Panc1 (cell line): ENCODE measurements at regions not wholly inside any gene's neighbourhood (a gene's known extent, or its start where the extent isn't known, plus 50 kb on each side); places are given as distances from the start of the nearest gene placed in this dataset.
"Not testable (repeated sequence)": the region's sequence is repeated elsewhere in the genome, so short reads cannot be mapped to it uniquely, and the experiment has no call there.

Experiments used
- POLR2AphosphoS5 ChIP-seq: IDR thresholded peaks from 2 replicates; pipeline ENCODE4 v1.6.1; 2012; ENCODE audit warnings: mild to moderate bottlenecking, low read depth, low read length, moderate library complexity
- SIN3A ChIP-seq: IDR thresholded peaks from 2 replicates; pipeline ENCODE4 v1.6.1; 2012; ENCODE audit warnings: low read depth, mild to moderate bottlenecking, low read length, moderate library complexity, borderline replicate concordance; ENCODE audit not compliant: insufficient read depth
- TCF7L2 ChIP-seq: IDR thresholded peaks from 2 replicates; pipeline ENCODE4 v1.6.1; 2011; ENCODE audit warnings: mild to moderate bottlenecking, low read depth, low read length, inconsistent platforms
- TF ChIP-seq, protein P1 (sequence below): fragments of 450-650 bp; IDR thresholded peaks from 2 replicates; pipeline ENCODE4 v1.5.1; 2017; ENCODE audit warnings: mild to moderate bottlenecking
- TF ChIP-seq, protein P2 (sequence below), 2 experiments: IDR thresholded peaks; 2 replicates each; pipeline ENCODE4 v1.6.1; 2011 to 2012; ENCODE audit warnings: low read depth in 2 of 2, control low read depth in 1 of 2, low read length in 1 of 2, mild to moderate bottlenecking in 1 of 2, moderate library complexity in 1 of 2; ENCODE audit not compliant: insufficient read depth in 1 of 2

DNA sequence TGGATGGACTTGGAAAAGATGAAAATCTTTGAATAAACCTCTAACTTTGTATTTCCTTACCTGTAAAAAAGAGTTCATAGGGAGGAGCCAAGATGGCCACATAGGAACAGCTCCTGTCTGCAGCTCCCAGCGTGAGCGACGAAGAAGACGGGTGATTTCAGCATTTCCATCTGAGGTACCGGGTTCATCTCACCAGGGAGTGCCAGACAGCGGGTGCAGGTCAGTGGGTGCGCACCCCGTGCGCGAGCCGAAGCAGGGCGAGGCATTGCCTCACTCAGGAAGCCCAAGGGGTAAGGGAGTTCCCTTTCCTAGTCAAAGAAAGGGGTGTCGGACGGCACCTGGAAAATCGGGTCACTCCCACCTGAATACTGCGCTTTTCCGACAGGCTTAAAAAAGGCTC is 191.3 kb upstream of the DDX18 start:
- TF ChIP-seq, protein P1, sequence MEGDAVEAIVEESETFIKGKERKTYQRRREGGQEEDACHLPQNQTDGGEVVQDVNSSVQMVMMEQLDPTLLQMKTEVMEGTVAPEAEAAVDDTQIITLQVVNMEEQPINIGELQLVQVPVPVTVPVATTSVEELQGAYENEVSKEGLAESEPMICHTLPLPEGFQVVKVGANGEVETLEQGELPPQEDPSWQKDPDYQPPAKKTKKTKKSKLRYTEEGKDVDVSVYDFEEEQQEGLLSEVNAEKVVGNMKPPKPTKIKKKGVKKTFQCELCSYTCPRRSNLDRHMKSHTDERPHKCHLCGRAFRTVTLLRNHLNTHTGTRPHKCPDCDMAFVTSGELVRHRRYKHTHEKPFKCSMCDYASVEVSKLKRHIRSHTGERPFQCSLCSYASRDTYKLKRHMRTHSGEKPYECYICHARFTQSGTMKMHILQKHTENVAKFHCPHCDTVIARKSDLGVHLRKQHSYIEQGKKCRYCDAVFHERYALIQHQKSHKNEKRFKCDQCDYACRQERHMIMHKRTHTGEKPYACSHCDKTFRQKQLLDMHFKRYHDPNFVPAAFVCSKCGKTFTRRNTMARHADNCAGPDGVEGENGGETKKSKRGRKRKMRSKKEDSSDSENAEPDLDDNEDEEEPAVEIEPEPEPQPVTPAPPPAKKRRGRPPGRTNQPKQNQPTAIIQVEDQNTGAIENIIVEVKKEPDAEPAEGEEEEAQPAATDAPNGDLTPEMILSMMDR = not testable (repeated sequence)
- TF ChIP-seq POLR2AphosphoS5, SIN3A, TCF7L2: not testable (repeated sequence)
- TF ChIP-seq, protein P2, sequence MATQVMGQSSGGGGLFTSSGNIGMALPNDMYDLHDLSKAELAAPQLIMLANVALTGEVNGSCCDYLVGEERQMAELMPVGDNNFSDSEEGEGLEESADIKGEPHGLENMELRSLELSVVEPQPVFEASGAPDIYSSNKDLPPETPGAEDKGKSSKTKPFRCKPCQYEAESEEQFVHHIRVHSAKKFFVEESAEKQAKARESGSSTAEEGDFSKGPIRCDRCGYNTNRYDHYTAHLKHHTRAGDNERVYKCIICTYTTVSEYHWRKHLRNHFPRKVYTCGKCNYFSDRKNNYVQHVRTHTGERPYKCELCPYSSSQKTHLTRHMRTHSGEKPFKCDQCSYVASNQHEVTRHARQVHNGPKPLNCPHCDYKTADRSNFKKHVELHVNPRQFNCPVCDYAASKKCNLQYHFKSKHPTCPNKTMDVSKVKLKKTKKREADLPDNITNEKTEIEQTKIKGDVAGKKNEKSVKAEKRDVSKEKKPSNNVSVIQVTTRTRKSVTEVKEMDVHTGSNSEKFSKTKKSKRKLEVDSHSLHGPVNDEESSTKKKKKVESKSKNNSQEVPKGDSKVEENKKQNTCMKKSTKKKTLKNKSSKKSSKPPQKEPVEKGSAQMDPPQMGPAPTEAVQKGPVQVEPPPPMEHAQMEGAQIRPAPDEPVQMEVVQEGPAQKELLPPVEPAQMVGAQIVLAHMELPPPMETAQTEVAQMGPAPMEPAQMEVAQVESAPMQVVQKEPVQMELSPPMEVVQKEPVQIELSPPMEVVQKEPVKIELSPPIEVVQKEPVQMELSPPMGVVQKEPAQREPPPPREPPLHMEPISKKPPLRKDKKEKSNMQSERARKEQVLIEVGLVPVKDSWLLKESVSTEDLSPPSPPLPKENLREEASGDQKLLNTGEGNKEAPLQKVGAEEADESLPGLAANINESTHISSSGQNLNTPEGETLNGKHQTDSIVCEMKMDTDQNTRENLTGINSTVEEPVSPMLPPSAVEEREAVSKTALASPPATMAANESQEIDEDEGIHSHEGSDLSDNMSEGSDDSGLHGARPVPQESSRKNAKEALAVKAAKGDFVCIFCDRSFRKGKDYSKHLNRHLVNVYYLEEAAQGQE (IDR thresholded peaks at IDR 0.05; ENCODE audit: insufficient read depth in 1 of 2, low read depth in 2 of 2, low read length in 1 of 2) = not testable (repeated sequence)
